Astrocyte (in vitro differentiated cells and primary cell): ENCODE measurements at regions not wholly inside any gene's neighbourhood (a gene's known extent, or its start where the extent isn't known, plus 50 kb on each side); places are given as distances from the start of the nearest gene placed in this dataset.

ENCODE experiments used
- DNase-seq: peaks from one replicate; pipeline ENCODE4 v3.0.0-alpha.2; 2010; ENCODE audit warnings: low read depth
- FAIRE-seq: peaks from 2 replicates; lab custom pipeline; 2011; peaks lifted over from hg19 to GRCh38; lab: Jason Lieb, UNC
- H2AFZ ChIP-seq: 2 replicates; pipeline ENCODE4 v1.6.0; 2012; ENCODE audit warnings: low read depth, low read length, inconsistent platforms
- H3K27ac ChIP-seq: 2 replicates; pipeline ENCODE4 v1.5.1; 2011; ENCODE audit warnings: low read depth, low read length, inconsistent platforms
- H3K27me3 ChIP-seq: 2 replicates; pipeline ENCODE4 v1.6.0; 2011; ENCODE audit warnings: low read length, inconsistent platforms; ENCODE audit not compliant: insufficient read depth
- H3K36me3 ChIP-seq: 2 replicates; pipeline ENCODE4 v1.5.1; 2011; ENCODE audit warnings: low read length, inconsistent platforms; ENCODE audit not compliant: insufficient read depth
- H3K4me1 ChIP-seq: 2 replicates; pipeline ENCODE4 v1.5.1; 2011; ENCODE audit warnings: low read length, inconsistent platforms; ENCODE audit not compliant: insufficient read depth
- H3K4me2 ChIP-seq: 2 replicates; pipeline ENCODE4 v1.6.0; 2012; ENCODE audit warnings: low read length, inconsistent platforms
- H3K4me3 ChIP-seq: 2 replicates; pipeline ENCODE4 v1.5.1; 2011; ENCODE audit warnings: low read depth, mild to moderate bottlenecking, low read length, inconsistent platforms; ENCODE audit not compliant: insufficient read depth
- H3K79me2 ChIP-seq: 2 replicates; pipeline ENCODE4 v1.6.0; 2012; ENCODE audit warnings: mild to moderate bottlenecking, low read length, inconsistent platforms; ENCODE audit not compliant: insufficient read depth
- H3K9ac ChIP-seq: 2 replicates; pipeline ENCODE4 v1.6.0; 2012; ENCODE audit warnings: mild to moderate bottlenecking, low read length, inconsistent platforms
- H3K9me3 ChIP-seq: 2 replicates; pipeline ENCODE4 v1.5.1; 2012; ENCODE audit warnings: low read depth, mild to moderate bottlenecking, low read length, inconsistent platforms; ENCODE audit not compliant: insufficient read depth
- H4K20me1 ChIP-seq: 2 replicates; pipeline ENCODE4 v1.6.0; 2012; ENCODE audit warnings: low read length, inconsistent platforms; ENCODE audit not compliant: insufficient read depth
- H3K27ac Mint-ChIP-seq: one replicate; pipeline ENCODE4 v1.8.0; 2021; ENCODE audit warnings: mild to moderate bottlenecking, mixed read lengths; ENCODE audit not compliant: unreplicated experiment
- H3K27me3 Mint-ChIP-seq: one replicate; pipeline ENCODE4 v1.8.0; 2021; ENCODE audit warnings: low read depth, mixed read lengths; ENCODE audit not compliant: unreplicated experiment
- H3K36me3 Mint-ChIP-seq: one replicate; pipeline ENCODE4 v1.8.0; 2021; ENCODE audit warnings: low read depth, mixed read lengths; ENCODE audit not compliant: unreplicated experiment
- H3K4me1 Mint-ChIP-seq: one replicate; pipeline ENCODE4 v1.8.0; 2021; ENCODE audit warnings: low read depth, mixed read lengths; ENCODE audit not compliant: unreplicated experiment
- H3K4me3 Mint-ChIP-seq: one replicate; pipeline ENCODE4 v1.8.0; 2021; ENCODE audit warnings: mild to moderate bottlenecking, moderate library complexity, mixed read lengths; ENCODE audit not compliant: unreplicated experiment
- H3K9me3 Mint-ChIP-seq: one replicate; pipeline ENCODE4 v1.8.0; 2021; ENCODE audit warnings: mild to moderate bottlenecking, mixed read lengths; ENCODE audit not compliant: unreplicated experiment
- CTCF ChIP-seq: IDR thresholded peaks from 2 replicates; pipeline ENCODE4 v1.5.1; 2011; ENCODE audit warnings: low read depth, mild to moderate bottlenecking, inconsistent platforms, low read length, moderate library complexity; ENCODE audit not compliant: insufficient read depth
- EZH2 ChIP-seq: IDR thresholded peaks from 2 replicates; pipeline ENCODE4 v1.6.1; 2012; ENCODE audit warnings: mild to moderate bottlenecking, low read length, inconsistent platforms; ENCODE audit not compliant: insufficient read depth

GRCh38 chr3:197611255-197611654, 55.5 kb upstream of the BDH1 start:
- no peak overlapping the region for H3K4me3 ChIP-seq
- H3K4me1 ChIP-seq = no peaks in the 10 kb centered on the region
- FAIRE-seq (no peak), DNase-seq (no peak)
- H3K4me3 Mint-ChIP-seq = no peak overlapping the region
- H3K9ac ChIP-seq = no peak overlapping the region
- H3K4me1 Mint-ChIP-seq = no peaks in the 10 kb centered on the region
- H3K27me3 ChIP-seq = no peaks in the 10 kb centered on the region
- peaks cover 52% of the 10 kb centered on the region for H3K36me3 Mint-ChIP-seq
- TF ChIP-seq EZH2 (no peak), CTCF (no peak)
- no peaks in the 10 kb centered on the region for H3K27me3 Mint-ChIP-seq
- H3K9me3 ChIP-seq = no peaks in the 10 kb centered on the region
- H3K27ac Mint-ChIP-seq = no peak overlapping the region
- peaks cover 6% of the 10 kb centered on the region for H3K9me3 Mint-ChIP-seq
- peaks cover 6% of the 10 kb centered on the region for H4K20me1 ChIP-seq
- no peak overlapping the region for H2AFZ ChIP-seq
- peaks cover 51% of the 10 kb centered on the region for H3K36me3 ChIP-seq
- no peaks in the 10 kb centered on the region for H3K79me2 ChIP-seq
- no peak overlapping the region for H3K27ac ChIP-seq
- H3K4me2 ChIP-seq = no peak overlapping the region

DNA sequence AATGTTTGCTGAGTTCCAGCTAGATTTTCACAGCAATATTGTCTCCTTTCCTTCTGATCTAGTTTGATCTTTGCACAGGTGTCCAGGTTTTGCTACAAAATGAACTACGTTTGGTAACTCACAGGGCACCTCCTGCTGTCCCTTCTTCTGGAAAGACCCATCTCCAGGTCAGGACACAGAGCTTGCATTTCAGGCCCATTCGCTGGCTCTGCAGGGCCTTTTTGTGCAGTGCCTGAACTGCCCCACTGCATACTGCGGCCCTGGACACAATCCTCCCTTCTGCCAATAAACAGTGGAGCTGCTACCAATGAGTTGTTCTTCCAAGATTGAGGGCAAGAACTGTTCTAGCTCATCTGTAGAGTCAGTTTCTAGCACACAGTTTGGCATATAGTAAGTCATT, 50.7 kb upstream of the BDH1 start:
- H3K79me2 ChIP-seq = no peaks in the 10 kb centered on the region
- Mint-ChIP-seq H3K4me3 (no peak overlapping the region), H3K4me1 (no peaks in the 10 kb centered on the region), H3K36me3 (peaks cover 33% of the 10 kb centered on the region), H3K27ac (no peak overlapping the region), H3K27me3 (no peaks in the 10 kb centered on the region), H3K9me3 (no peaks in the 10 kb centered on the region)
- no peak overlapping the region for H2AFZ ChIP-seq
- no peak for DNase-seq
- peaks cover 6% of the 10 kb centered on the region for H4K20me1 ChIP-seq
- H3K4me1 ChIP-seq = no peaks in the 10 kb centered on the region
- no peak overlapping the region for H3K4me2 ChIP-seq
- H3K4me3 ChIP-seq = no peak overlapping the region
- no peaks in the 10 kb centered on the region for H3K27me3 ChIP-seq
- H3K36me3 ChIP-seq = peaks cover 25% of the 10 kb centered on the region
- no peaks in the 10 kb centered on the region for H3K9me3 ChIP-seq
- H3K9ac ChIP-seq = no peak overlapping the region
- FAIRE-seq = no peak
- TF ChIP-seq EZH2 = no peak
- no peak for TF ChIP-seq CTCF
- no peak overlapping the region for H3K27ac ChIP-seq
